WTC11 (cell line): ENCODE measurements at regions not wholly inside any gene's neighbourhood (a gene's known extent, or its start where the extent isn't known, plus 50 kb on each side); places are given as distances from the start of the nearest gene placed in this dataset.

Experiments
- CREB1 ChIP-seq: sonication (generic); formaldehyde crosslinking; IDR thresholded peaks from 2 replicates; pipeline ENCODE4 v1.8.0; 2023; ENCODE audit warnings: mild to moderate bottlenecking, missing genetic modification reagents
- HMGXB4 ChIP-seq: sonication (generic); formaldehyde crosslinking; IDR thresholded peaks from 2 replicates; pipeline ENCODE4 v1.8.1; 2023; ENCODE audit warnings: mild to moderate bottlenecking, moderate library complexity, missing genetic modification reagents
- USF2 ChIP-seq: sonication (generic); formaldehyde crosslinking; IDR thresholded peaks from 2 replicates; pipeline ENCODE4 v1.8.1; 2023; ENCODE audit warnings: mild to moderate bottlenecking, missing genetic modification reagents, moderate library complexity

GRCh38 chr1:222912730-222913129 is 97.9 kb downstream of the DISP1 start:
- TF ChIP-seq CREB1 (no peak), USF2 (no peak), HMGXB4 (no peak)
